GM19023 (cell line): ENCODE measurements at regions not wholly inside any gene's neighbourhood (a gene's known extent, or its start where the extent isn't known, plus 50 kb on each side); places are given as distances from the start of the nearest gene placed in this dataset.

ENCODE experiments used
- ATAC-seq: cut with Tn5 transposase; IDR thresholded peaks from one replicate; pipeline ENCODE4 v1.9.1; 2021; ENCODE audit warnings: mild to moderate bottlenecking, moderate library complexity; ENCODE audit not compliant: unreplicated experiment

- ATAC-seq = no peak
These were observed 57.0 kb downstream of the SEC61G start for GRCh38 chr7:54701982-54702381.

GRCh38 chr7:54699715-54700114 lies 59.3 kb downstream of the SEC61G start:
- ATAC-seq = no peak

- ATAC-seq = no peak
These were observed 61.3 kb downstream of the SEC61G start for GRCh38 chr7:54697659-54698186.

- ATAC-seq = no peak
These were observed 68.1 kb downstream of the SEC61G start for GRCh38 chr7:54690892-54691291.

- no peak for ATAC-seq
These were observed 69.0 kb downstream of the SEC61G start for GRCh38 chr7:54690050-54690443.

- ATAC-seq = no peak
These were observed 69.5 kb downstream of the SEC61G start for GRCh38 chr7:54689394-54690049.

GRCh38 chr7:54687462-54688212 lies 71.4 kb downstream of the SEC61G start:
- ATAC-seq = no peak

- no peak for ATAC-seq
These were observed 78.5 kb downstream of the SEC61G start for GRCh38 chr7:54680377-54681005.

- no peak for ATAC-seq
These were observed 79.6 kb downstream of the SEC61G start for GRCh38 chr7:54679490-54679817.

- no peak for ATAC-seq
These were observed 80.1 kb downstream of the SEC61G start for GRCh38 chr7:54678763-54679489.

- ATAC-seq = no peak
These were observed 84.1 kb downstream of the SEC61G start for GRCh38 chr7:54674891-54675290.

- no peak for ATAC-seq
These were observed 86.5 kb downstream of the SEC61G start for GRCh38 chr7:54672519-54672918.

GRCh38 chr7:54664235-54665228 lies 94.5 kb downstream of the SEC61G start:
- peak; percentile 90 for ATAC-seq

- no peak for ATAC-seq
These were observed 95.3 kb downstream of the SEC61G start for GRCh38 chr7:54663603-54664234.

GRCh38 chr7:54663186-54663585 lies 95.8 kb downstream of the SEC61G start:
- ATAC-seq = no peak

- no peak for ATAC-seq
These were observed 96.3 kb downstream of the SEC61G start for GRCh38 chr7:54662701-54663100.

- ATAC-seq = no peak
These were observed 105.1 kb downstream of the SEC61G start for GRCh38 chr7:54653905-54654304.

GRCh38 chr7:54643064-54643463 lies 100.9 kb downstream of the VSTM2A start:
- ATAC-seq = no peak

- ATAC-seq = no peak
These were observed 95.7 kb downstream of the VSTM2A start for GRCh38 chr7:54637712-54638396.
